ENCODE measurements at regions not wholly inside any gene's neighbourhood (a gene's known extent, or its start where the extent isn't known, plus 50 kb on each side); places are given as distances from the start of the nearest gene placed in this dataset.

GRCh38 chr1:60959701-60960100, 122.7 kb upstream of the NFIA start:
- no peaks in the 10 kb centered on the region for H3K4me1 ChIP-seq (ENCODE audit: control insufficient read depth, insufficient read depth, low read length)
- H3K9me3 ChIP-seq (ENCODE audit: control insufficient read depth, insufficient read depth, low read depth, low read length), result no peaks in the 10 kb centered on the region
- no peak overlapping the region for H3K4me3 ChIP-seq (ENCODE audit: low read depth, low read length)
- TF ChIP-seq GLIS2 (tag by site-specific recombination; IDR thresholded peaks at IDR 0.05) (no peak), ZNF561 (tag by site-specific recombination; IDR thresholded peaks at IDR 0.05; ENCODE audit: borderline replicate concordance) (no peak), OSR2 (tag by site-specific recombination; IDR thresholded peaks at IDR 0.05) (no peak), ZSCAN4 (tag by site-specific recombination; IDR thresholded peaks at IDR 0.05) (no peak), ZNF211 (tag by site-specific recombination; IDR thresholded peaks at IDR 0.05; ENCODE audit: low read depth) (no peak), PBX3 (CRISPR knock-in tag; IDR thresholded peaks at IDR 0.05) (no peak), ZNF18 (tag by site-specific recombination; IDR thresholded peaks at IDR 0.05) (no peak), ZNF580 (tag by site-specific recombination; IDR thresholded peaks at IDR 0.05) (no peak), ZBTB21 (tag by site-specific recombination; IDR thresholded peaks at IDR 0.05) (no peak), YY1 (tag by site-specific recombination; IDR thresholded peaks at IDR 0.05) (no peak), PRDM2 (tag by site-specific recombination; IDR thresholded peaks at IDR 0.05; ENCODE audit: borderline replicate concordance) (no peak), ZNF558 (tag by site-specific recombination; IDR thresholded peaks at IDR 0.05) (no peak), TCF7L2 (IDR thresholded peaks at IDR 0.05; ENCODE audit: borderline replicate concordance, low read depth, low read length) (no peak), ZNF549 (tag by site-specific recombination; IDR thresholded peaks at IDR 0.05) (no peak), ZBTB8A (tag by site-specific recombination; IDR thresholded peaks at IDR 0.05) (no peak), ZNF571 (tag by site-specific recombination; IDR thresholded peaks at IDR 0.05) (no peak), ZNF391 (tag by site-specific recombination; IDR thresholded peaks at IDR 0.05; ENCODE audit: borderline replicate concordance, low read depth) (no peak), ZNF530 (tag by site-specific recombination; IDR thresholded peaks at IDR 0.05; ENCODE audit: low read depth) (no peak), ZNF501 (tag by site-specific recombination; IDR thresholded peaks at IDR 0.05) (no peak)
- H3K27ac ChIP-seq (ENCODE audit: extremely low read depth, low read depth, low read length), result no peak overlapping the region
- ChIA-PET CTCF (interaction anchor here (0.6 to 0.8 kb wide), 3 partner anchors 197 to 983 kb away, joined by 3 to 5 read pairs (median 4); no protein-coding TSS in a partner anchor), POLR2A (no interaction called here)
- H3K36me3 ChIP-seq (ENCODE audit: control insufficient read depth in 2 of 2, insufficient read depth in 1 of 2, low read length in 2 of 2), result no peaks in the 10 kb centered on the region

Measured in HEK293 (cell line).